SK-N-SH treated with all-trans-retinoic acid at 6 μM for 48 hours (cell line): ENCODE measurements at regions not wholly inside any gene's neighbourhood (a gene's known extent, or its start where the extent isn't known, plus 50 kb on each side); places are given as distances from the start of the nearest gene placed in this dataset.

Experiments
- ATAC-seq: fragments of 200-7000 bp; cut with Tn5 transposase; 3 replicates; pipeline ENCODE4 v1.9.1; 2020; ENCODE audit warnings: mild to moderate bottlenecking, moderate library complexity
- ARNTL ChIP-seq: fragments of 450-650 bp; formaldehyde crosslinking; IDR thresholded peaks from 2 replicates; pipeline ENCODE4 v1.5.0; 2020; ENCODE audit warnings: low read depth, mild to moderate bottlenecking, moderate library complexity, borderline replicate concordance
- BACH2 ChIP-seq: fragments of 250-450 bp; sonication (Bioruptor Pico); IDR thresholded peaks from 2 replicates; pipeline ENCODE4 v1.9.0; 2021; ENCODE audit warnings: mild to moderate bottlenecking, borderline replicate concordance
- CREB5 ChIP-seq: fragments of 250-450 bp; sonication (Bioruptor Pico); IDR thresholded peaks from 2 replicates; pipeline ENCODE4 v1.5.1; 2020; ENCODE audit warnings: low read depth, mild to moderate bottlenecking, moderate library complexity
- CSDC2 ChIP-seq: fragments of 250-450 bp; sonication (Bioruptor Pico); IDR thresholded peaks from 2 replicates; pipeline ENCODE4 v1.5.0; 2020; ENCODE audit warnings: mild to moderate bottlenecking, moderate library complexity
- CSRNP3 ChIP-seq: fragments of 250-450 bp; sonication (Bioruptor Pico); IDR thresholded peaks from 2 replicates; pipeline ENCODE4 v1.5.1; 2021; ENCODE audit warnings: mild to moderate bottlenecking, moderate library complexity
- ESRRG ChIP-seq: fragments of 250-450 bp; sonication (Bioruptor Pico); IDR thresholded peaks from 2 replicates; pipeline ENCODE4 v1.6.1; 2021; ENCODE audit warnings: mild to moderate bottlenecking
- GLIS3 ChIP-seq: fragments of 250-450 bp; sonication (Bioruptor Pico); IDR thresholded peaks from 2 replicates; pipeline ENCODE4 v1.5.0; 2020; ENCODE audit warnings: mild to moderate bottlenecking, moderate library complexity
- PATZ1 ChIP-seq: fragments of 250-450 bp; sonication (Bioruptor Pico); IDR thresholded peaks from 2 replicates; pipeline ENCODE4 v1.8.0; 2020; ENCODE audit warnings: mild to moderate bottlenecking, moderate library complexity, borderline replicate concordance
- SNAI2 ChIP-seq: fragments of 250-450 bp; sonication (Bioruptor Pico); IDR thresholded peaks from 2 replicates; pipeline ENCODE4 v1.5.0; 2020; ENCODE audit warnings: mild to moderate bottlenecking, moderate library complexity
- TSHZ2 ChIP-seq: fragments of 250-450 bp; sonication (Bioruptor Pico); IDR thresholded peaks from 2 replicates; pipeline ENCODE4 v1.5.0; 2020; ENCODE audit warnings: mild to moderate bottlenecking, moderate library complexity
- ZFP3 ChIP-seq: fragments of 250-450 bp; sonication (Bioruptor Pico); IDR thresholded peaks from 2 replicates; pipeline ENCODE4 v1.5.0; 2020; ENCODE audit warnings: mild to moderate bottlenecking, moderate library complexity
- ZFP30 ChIP-seq: fragments of 450-650 bp; formaldehyde crosslinking; IDR thresholded peaks from 2 replicates; pipeline ENCODE4 v1.5.0; 2022; ENCODE audit warnings: mild to moderate bottlenecking, moderate library complexity
- ZNF70 ChIP-seq: fragments of 450-650 bp; formaldehyde crosslinking; IDR thresholded peaks from 2 replicates; pipeline ENCODE4 v1.5.0; 2020; ENCODE audit warnings: mild to moderate bottlenecking, moderate library complexity
- ZNF8 ChIP-seq: fragments of 450-650 bp; formaldehyde crosslinking; IDR thresholded peaks from 2 replicates; pipeline ENCODE4 v1.5.0; 2020; ENCODE audit warnings: mild to moderate bottlenecking, moderate library complexity

- TF ChIP-seq GLIS3 (CRISPR knock-in tag): no peak
- no peak for TF ChIP-seq ZFP30
- TF ChIP-seq CSDC2 (CRISPR knock-in tag): no peak
- TF ChIP-seq CSRNP3: no peak
- TF ChIP-seq BACH2 (CRISPR knock-in tag): no peak
- TF ChIP-seq ZNF70 (CRISPR knock-in tag): no peak
- TF ChIP-seq SNAI2: no peak
- no peak for TF ChIP-seq TSHZ2 (CRISPR knock-in tag)
- TF ChIP-seq CREB5 (CRISPR knock-in tag): no peak
- ATAC-seq: no peak
Measured at GRCh38 chr14:95981965-95982364, 57.2 kb upstream of the C14orf132 start.

- ATAC-seq: no peak
- no peak for TF ChIP-seq ZNF70 (CRISPR knock-in tag)
- TF ChIP-seq CREB5 (CRISPR knock-in tag): no peak
- no peak for TF ChIP-seq ZNF8 (CRISPR knock-in tag)
- no peak for TF ChIP-seq GLIS3 (CRISPR knock-in tag)
- TF ChIP-seq ZFP3 (CRISPR knock-in tag): no peak
- TF ChIP-seq CSRNP3: no peak
- no peak for TF ChIP-seq CSDC2 (CRISPR knock-in tag)
- TF ChIP-seq ESRRG: no peak
- no peak for TF ChIP-seq ARNTL (CRISPR knock-in tag)
- no peak for TF ChIP-seq ZFP30
- TF ChIP-seq PATZ1 (CRISPR knock-in tag): no peak
- TF ChIP-seq TSHZ2 (CRISPR knock-in tag): no peak
Measured at GRCh38 chr14:95984206-95984605, 55.0 kb upstream of the C14orf132 start.
